K562 (cell line): ENCODE measurements at regions not wholly inside any gene's neighbourhood (a gene's known extent, or its start where the extent isn't known, plus 50 kb on each side); places are given as distances from the start of the nearest gene placed in this dataset.

Source experiments
- ATAC-seq: fragments of 200-7000 bp; cut with Tn5 transposase; 3 replicates; pipeline ENCODE4 v1.9.1; 2020; ENCODE audit warnings: moderate library complexity
- BruUV-seq: library from RNA; stranded (reverse); fragments of 400-500 nt; replicated peaks from 2 replicates; lab custom pipeline; 2021; lab: Mats Ljungman, UMichigan
- CTCF ChIA-PET: fragments of 300-600 bp; formaldehyde crosslinking; extraction: SDS; loops from one replicate; lab custom pipeline; 2021; ENCODE audit warnings: low intra/inter-chr PET ratio; lab: Yijun Ruan, JAX
- POLR2A ChIA-PET: fragments of 300-600, 350-650 bp; sonication (Branson Sonifier 250); formaldehyde crosslinking; extraction: SDS; loops from one replicate; lab custom pipeline; 2021; ENCODE audit warnings: antibody characterized with exemption, inconsistent platforms; lab: Yijun Ruan, JAX
- DNase-seq, 4 experiments: peaks; one replicate each; pipeline versions ENCODE4 v3.0.0 to v3.0.0-alpha.2; 2011 to 2018; ENCODE audit warnings: low spot score in 3 of 4, mixed read lengths in 3 of 4; ENCODE audit errors: extremely low read depth in 1 of 4
- FAIRE-seq: peaks from 2 replicates; lab custom pipeline; 2011; peaks lifted over from hg19 to GRCh38; lab: Jason Lieb, UNC
- H2AFZ ChIP-seq: 2 replicates; pipeline ENCODE4 v1.6.0; 2011; ENCODE audit warnings: low read depth, low read length, control low read depth, inconsistent platforms
- H3K27ac ChIP-seq: fragments of 200-600 bp; 3 replicates; pipeline ENCODE4 v1.8.0; 2011; ENCODE audit warnings: low read depth, mild to moderate bottlenecking, control low read depth, inconsistent platforms, low read length, moderate library complexity, mixed read lengths; ENCODE audit errors: extremely low read depth
- H3K27me3 ChIP-seq, 2 experiments: fragments of 300-600 bp in 1 of 2; 2 replicates in 1 of 2; 3 replicates in 1 of 2; pipeline versions ENCODE4 v1.6.0 to v1.8.0; 2011; ENCODE audit warnings: inconsistent platforms in 2 of 2, low read length in 2 of 2, mild to moderate bottlenecking in 1 of 2, mixed read lengths in 1 of 2, moderate library complexity in 1 of 2; ENCODE audit not compliant: control insufficient read depth in 2 of 2, insufficient read depth in 2 of 2
- H3K36me3 ChIP-seq: fragments of 300-600 bp; 3 replicates; pipeline ENCODE4 v1.8.0; 2011; ENCODE audit warnings: mild to moderate bottlenecking, low read length, inconsistent platforms; ENCODE audit not compliant: control insufficient read depth, insufficient read depth
- H3K4me1 ChIP-seq, 2 experiments: fragments of 200-600 bp in 1 of 2; replicated peaks in 1 of 2; 2 replicates in 1 of 2; 3 replicates in 1 of 2; pipeline versions ENCODE4 v1.5.1 to v1.8.0; 2011; ENCODE audit warnings: inconsistent platforms in 2 of 2, low read length in 2 of 2, mild to moderate bottlenecking in 1 of 2, mixed read lengths in 1 of 2, moderate library complexity in 1 of 2; ENCODE audit not compliant: control insufficient read depth in 2 of 2, insufficient read depth in 2 of 2
- H3K4me2 ChIP-seq: 2 replicates; pipeline ENCODE4 v1.6.1; 2011; ENCODE audit warnings: low read length, control low read depth, inconsistent platforms, mixed read lengths; ENCODE audit not compliant: insufficient read depth
- H3K4me3 ChIP-seq: fragments of 200-600 bp; sonication (generic), shearing (Covaris generic); 2 replicates; pipeline ENCODE4 v1.5.1; 2016; ENCODE audit warnings: control low read depth, inconsistent platforms
- H3K79me2 ChIP-seq: fragments of 200-600 bp; 3 replicates; pipeline ENCODE4 v1.8.0; 2011; ENCODE audit warnings: low read length, inconsistent platforms; ENCODE audit not compliant: control insufficient read depth, insufficient read depth
- H3K9ac ChIP-seq, 2 experiments: 2 replicates each; pipeline versions ENCODE4 v1.6.0 to v1.6.1; 2011; ENCODE audit warnings: low read depth in 2 of 2, low read length in 2 of 2, control low read depth in 1 of 2, inconsistent platforms in 1 of 2, mild to moderate bottlenecking in 1 of 2, mixed read lengths in 1 of 2; ENCODE audit not compliant: insufficient read depth in 1 of 2
- H3K9me1 ChIP-seq: one replicate; pipeline ENCODE4 v1.6.0; 2011; ENCODE audit warnings: inconsistent platforms, mild to moderate bottlenecking, low read length, moderate library complexity; ENCODE audit not compliant: control insufficient read depth, insufficient read depth
- H3K9me3 ChIP-seq: replicated peaks from 2 replicates; pipeline ENCODE4 v1.5.1; 2011; ENCODE audit warnings: low read depth, low read length, inconsistent platforms; ENCODE audit not compliant: control insufficient read depth, insufficient read depth
- H4K20me1 ChIP-seq: replicated peaks from 2 replicates; pipeline ENCODE4 v1.6.1; 2011; ENCODE audit warnings: low read length, inconsistent platforms, mixed read lengths; ENCODE audit not compliant: control insufficient read depth, insufficient read depth
- CBX5 ChIP-seq: IDR thresholded peaks from 2 replicates; pipeline ENCODE4 v1.6.1; 2014; ENCODE audit warnings: low read depth, borderline replicate concordance
- DIDO1 ChIP-seq: fragments of 450-650 bp; IDR thresholded peaks from 2 replicates; pipeline ENCODE4 v1.6.1; 2016; ENCODE audit warnings: low read depth, missing biosample characterization, missing genetic modification characterization
- ELK3 ChIP-seq: fragments of 450-650 bp; formaldehyde crosslinking; IDR thresholded peaks from 2 replicates; pipeline ENCODE4 v1.4.0; 2020; ENCODE audit warnings: mild to moderate bottlenecking
- ETS2 ChIP-seq: IDR thresholded peaks from 2 replicates; pipeline ENCODE4 v1.6.1; 2016; ENCODE audit warnings: borderline replicate concordance, missing genetic modification characterization, mild to moderate bottlenecking, moderate library complexity, missing compliant biosample characterization; ENCODE audit not compliant: poor library complexity, severe bottlenecking
- HOXB6 ChIP-seq: fragments of 250-450 bp; sonication (Bioruptor Pico); IDR thresholded peaks from 2 replicates; pipeline ENCODE4 v1.5.1; 2022; ENCODE audit warnings: mild to moderate bottlenecking, borderline replicate concordance
- JUNB ChIP-seq: fragments of 450-650 bp; formaldehyde crosslinking; conservative IDR thresholded peaks from 2 replicates; pipeline ENCODE4 v1.4.0; 2020; ENCODE audit warnings: mild to moderate bottlenecking
- NBN ChIP-seq: fragments of 450-650 bp; IDR thresholded peaks from 2 replicates; pipeline ENCODE4 v1.6.1; 2016; ENCODE audit warnings: low read depth, mild to moderate bottlenecking
- NFIX ChIP-seq: fragments of 250-450 bp; sonication (Bioruptor Pico); IDR thresholded peaks from 2 replicates; pipeline ENCODE4 v1.4.0; 2020; ENCODE audit warnings: low read depth, mild to moderate bottlenecking, moderate library complexity
- RBM34 ChIP-seq: fragments of 200-400 bp; formaldehyde crosslinking; IDR thresholded peaks from 2 replicates; pipeline ENCODE4 v1.6.1; 2018; ENCODE audit warnings: low read length, borderline replicate concordance; ENCODE audit not compliant: insufficient read depth
- TCF7L2 ChIP-seq: fragments of 150-350 bp; IDR thresholded peaks from 2 replicates; pipeline ENCODE4 v1.6.1; 2016; ENCODE audit warnings: low read depth, mild to moderate bottlenecking, low read length, moderate library complexity
- ZC3H11A ChIP-seq: IDR thresholded peaks from 2 replicates; pipeline ENCODE4 v1.6.1; 2012; ENCODE audit warnings: low read depth, low read length, improper control_type of control experiment
- ZC3H4 ChIP-seq: sonication (generic); formaldehyde crosslinking; IDR thresholded peaks from 2 replicates; pipeline ENCODE4 v1.9.0; 2021; ENCODE audit warnings: missing genetic modification reagents, borderline replicate concordance
- ZNF133 ChIP-seq: fragments of 250-450 bp; sonication (Bioruptor Pico); IDR thresholded peaks from 2 replicates; pipeline ENCODE4 v1.4.0; 2020; ENCODE audit warnings: mild to moderate bottlenecking
- ZNF785 ChIP-seq: fragments of 250-450 bp; sonication (Bioruptor Pico); IDR thresholded peaks from 2 replicates; pipeline ENCODE4 v1.4.0; 2020; ENCODE audit warnings: mild to moderate bottlenecking
- WGBS: fragments of 100-300 bp; shearing (Covaris generic); methylation state at CpG from one replicate; pipeline ENCODE4 v1.1.6; 2016; ENCODE audit warnings: low coverage, mixed read lengths; ENCODE audit not compliant: insufficient coverage; ENCODE audit errors: missing lambda C conversion rate; 5-methylcytosine and 5-hydroxymethylcytosine counted together
- in situ Hi-C: fragments of 300-500 bp; cut with MboI; formaldehyde crosslinking; loops from 4 replicates; pipeline ENCODE4 v1.15.0; 2018; ENCODE audit warnings: inconsistent platforms, mixed read lengths
- intact Hi-C: fragments of 100-400 bp; cut with micrococcal nuclease; formaldehyde crosslinking; loops from 2 replicates; pipeline ENCODE4 v1.14.2; 2022
- TF ChIP-seq, protein P1 (sequence below): fragments of 450-650 bp; IDR thresholded peaks from 2 replicates; pipeline ENCODE4 v1.7.0; 2016; ENCODE audit warnings: borderline replicate concordance

GRCh38 chr19:31616031-31616430 is 266.8 kb upstream of the TSHZ3 start:
- Histone ChIP-seq H3K9ac (no peak overlapping the region), H3K9me1 (no peaks in the 10 kb centered on the region), H3K27ac (no peak overlapping the region), H3K36me3 (no peaks in the 10 kb centered on the region), H3K4me1 (no peaks in the 10 kb centered on the region), H3K4me2 (no peak overlapping the region), H3K9me3 (no peaks in the 10 kb centered on the region), H3K4me3 (no peak overlapping the region), H2AFZ (no peak overlapping the region), H3K79me2 (no peaks in the 10 kb centered on the region), H3K27me3 (no peaks in the 10 kb centered on the region; a peak in 1 of 5 replicates), H4K20me1 (no peaks in the 10 kb centered on the region)
- intact Hi-C loops (no loop called here), in situ Hi-C loops (no loop called here)
- DNase-seq, result no peak
- CTCF ChIA-PET, result no interaction called here
- BruUV-seq, result no TSS peak
- TF ChIP-seq ZC3H4 (CRISPR knock-in tag) (no peak), TCF7L2 (no peak), JUNB (CRISPR knock-in tag) (no peak), RBM34 (no peak), CBX5 (no peak), NFIX (CRISPR knock-in tag) (no peak), NBN (no peak), ETS2 (tag) (no peak), ZC3H11A (no peak), ELK3 (no peak), ZNF133 (CRISPR knock-in tag) (no peak), HOXB6 (CRISPR knock-in tag) (no peak), DIDO1 (no peak), ZNF785 (CRISPR knock-in tag) (no peak)
- TF ChIP-seq, protein P1, sequence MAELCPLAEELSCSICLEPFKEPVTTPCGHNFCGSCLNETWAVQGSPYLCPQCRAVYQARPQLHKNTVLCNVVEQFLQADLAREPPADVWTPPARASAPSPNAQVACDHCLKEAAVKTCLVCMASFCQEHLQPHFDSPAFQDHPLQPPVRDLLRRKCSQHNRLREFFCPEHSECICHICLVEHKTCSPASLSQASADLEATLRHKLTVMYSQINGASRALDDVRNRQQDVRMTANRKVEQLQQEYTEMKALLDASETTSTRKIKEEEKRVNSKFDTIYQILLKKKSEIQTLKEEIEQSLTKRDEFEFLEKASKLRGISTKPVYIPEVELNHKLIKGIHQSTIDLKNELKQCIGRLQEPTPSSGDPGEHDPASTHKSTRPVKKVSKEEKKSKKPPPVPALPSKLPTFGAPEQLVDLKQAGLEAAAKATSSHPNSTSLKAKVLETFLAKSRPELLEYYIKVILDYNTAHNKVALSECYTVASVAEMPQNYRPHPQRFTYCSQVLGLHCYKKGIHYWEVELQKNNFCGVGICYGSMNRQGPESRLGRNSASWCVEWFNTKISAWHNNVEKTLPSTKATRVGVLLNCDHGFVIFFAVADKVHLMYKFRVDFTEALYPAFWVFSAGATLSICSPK, result no peak
- POLR2A ChIA-PET, result interaction anchor here (1.3 kb wide), 1 partner anchor 8 kb away, joined by 3 read pairs; no protein-coding TSS in a partner anchor
- WGBS, result 0% methylated on average over 3 of the region's 3 CpGs
- no peak for FAIRE-seq
- no peak for ATAC-seq
